ENCODE measurements at regions not wholly inside any gene's neighbourhood (a gene's known extent, or its start where the extent isn't known, plus 50 kb on each side); places are given as distances from the start of the nearest gene placed in this dataset.

- TF ChIP-seq ZBTB7A (IDR thresholded peaks at IDR 0.05; ENCODE audit: low read depth), result no peak
- TF ChIP-seq FOXM1 (IDR thresholded peaks at IDR 0.05; ENCODE audit: borderline replicate concordance, low read depth), result no peak
- no peak for TF ChIP-seq EP300 (IDR thresholded peaks at IDR 0.05; ENCODE audit: borderline replicate concordance)
- no peak for TF ChIP-seq CEBPB (IDR thresholded peaks at IDR 0.05)
- TF ChIP-seq TAF1 (IDR thresholded peaks at IDR 0.05; ENCODE audit: low read depth), result no peak
- no peak for TF ChIP-seq RAD21 (IDR thresholded peaks at IDR 0.05; ENCODE audit: low read depth)
- TF ChIP-seq CREB1 (IDR thresholded peaks at IDR 0.05; ENCODE audit: low read depth), result no peak
Measured at GRCh38 chr9:90054810-90055209, 450.0 kb downstream of the GADD45G start.
